B cell (primary cell): ENCODE measurements at regions not wholly inside any gene's neighbourhood (a gene's known extent, or its start where the extent isn't known, plus 50 kb on each side); places are given as distances from the start of the nearest gene placed in this dataset.

Source experiments
- ATAC-seq: fragments of 200-7000 bp; cut with Tn5 transposase; one replicate; pipeline ENCODE4 v1.10.0; 2021; ENCODE audit warnings: low read depth, mild to moderate bottlenecking, moderate number of reproducible peaks, moderate library complexity
- CTCF ChIA-PET: fragments of 350-600 bp; sonication (Branson Sonifier 250); formaldehyde crosslinking; loops from one replicate; lab custom pipeline; 2021; ENCODE audit warnings: antibody characterized with exemption, inconsistent platforms; lab: Charles Lee
- POLR2A ChIA-PET: fragments of 350-600 bp; sonication (Branson Sonifier 250); formaldehyde crosslinking; loops from one replicate; lab custom pipeline; 2021; ENCODE audit warnings: antibody characterized with exemption; lab: Charles Lee
- DNase-seq: peaks from one replicate; pipeline ENCODE4 v3.0.0; 2013
- H2AFZ ChIP-seq: 2 replicates; pipeline ENCODE4 v1.6.1; 2012; ENCODE audit warnings: mild to moderate bottlenecking, low read depth, low read length; ENCODE audit not compliant: insufficient read depth, poor library complexity, severe bottlenecking
- H3K27ac ChIP-seq, 2 donors: 1 replicate in 1 of 2; 2 replicates in 1 of 2; pipeline ENCODE4 v1.5.1; 2012 to 2013; ENCODE audit warnings: low read length in 2 of 2, mild to moderate bottlenecking in 2 of 2, moderate library complexity in 1 of 2
- H3K27me3 ChIP-seq, 4 experiments: fragments of 200-600 bp in 1 of 4; sonication (generic) in 1 of 4; replicated peaks in 1 of 4; 1 replicate in 2 of 4; 2 replicates in 2 of 4; pipeline versions ENCODE4 v1.6.1 to v1.7.0; 2013 to 2016; ENCODE audit warnings: low read length in 3 of 4, mild to moderate bottlenecking in 2 of 4, mixed read lengths in 1 of 4, moderate library complexity in 1 of 4; ENCODE audit not compliant: insufficient read depth in 4 of 4, control insufficient read depth in 3 of 4; ENCODE audit errors: control extremely low read depth in 1 of 4
- H3K36me3 ChIP-seq, 2 experiments: replicated peaks in 1 of 2; 1 replicate in 1 of 2; 2 replicates in 1 of 2; pipeline versions ENCODE4 v1.6.1 to v1.7.1; 2013; ENCODE audit warnings: low read length in 1 of 2; ENCODE audit not compliant: insufficient read depth in 2 of 2, control insufficient read depth in 1 of 2; ENCODE audit errors: control extremely low read depth in 1 of 2, extremely low read depth in 1 of 2
- H3K4me1 ChIP-seq, 2 donors: fragments of 200-600 bp in 1 of 2; sonication (generic) in 1 of 2; 1 replicate in 1 of 2; 2 replicates in 1 of 2; pipeline versions ENCODE4 v1.5.1 to v1.6.1; 2013 to 2017; ENCODE audit warnings: low read length in 2 of 2; ENCODE audit not compliant: control insufficient read depth in 2 of 2, insufficient read depth in 2 of 2
- H3K4me2 ChIP-seq: replicated peaks from 2 replicates; pipeline ENCODE3; 2012; ENCODE audit warnings: mild to moderate bottlenecking, low read depth, low read length; ENCODE audit not compliant: poor library complexity, severe bottlenecking
- H3K4me3 ChIP-seq, 5 experiments: fragments of 200-600 bp in 1 of 5; sonication (generic) in 1 of 5; 1 replicate in 3 of 5; 2 replicates in 2 of 5; pipeline versions ENCODE4 v1.5.1 to v1.7.0; 2011 to 2016; ENCODE audit warnings: low read length in 4 of 5, mild to moderate bottlenecking in 4 of 5, low read depth in 2 of 5, control low read depth in 1 of 5, moderate library complexity in 1 of 5; ENCODE audit not compliant: insufficient read depth in 1 of 5; ENCODE audit errors: control extremely low read depth in 1 of 5, extremely low read depth in 1 of 5
- H3K79me2 ChIP-seq: fragments of 200-600 bp; sonication (generic); one replicate; pipeline ENCODE4 v1.6.0; 2016; ENCODE audit warnings: low read length; ENCODE audit not compliant: control insufficient read depth, insufficient read depth
- H3K9ac ChIP-seq: fragments of 200-600 bp; sonication (generic); 2 replicates; pipeline ENCODE4 v1.6.1; 2017; ENCODE audit warnings: mild to moderate bottlenecking, low read length, moderate library complexity
- H3K9me3 ChIP-seq, 3 donors: one replicate each; pipeline versions ENCODE4 v1.6.1 to v1.7.1; 2013; ENCODE audit warnings: low read length in 2 of 3; ENCODE audit not compliant: control insufficient read depth in 2 of 3, insufficient read depth in 1 of 3; ENCODE audit errors: control extremely low read depth in 1 of 3
- H4K20me1 ChIP-seq: 2 replicates; pipeline ENCODE4 v1.6.0; 2012; ENCODE audit warnings: mild to moderate bottlenecking, low read length; ENCODE audit not compliant: insufficient read depth, control insufficient read depth, poor library complexity, severe bottlenecking
- H3K27ac Mint-ChIP-seq: one replicate; pipeline ENCODE4 v1.8.0; 2021; ENCODE audit warnings: mixed read lengths
- H3K27me3 Mint-ChIP-seq: one replicate; pipeline ENCODE4 v1.8.0; 2021; ENCODE audit warnings: mixed read lengths
- H3K4me1 Mint-ChIP-seq: one replicate; pipeline ENCODE4 v1.8.0; 2021; ENCODE audit warnings: mixed read lengths
- H3K4me3 Mint-ChIP-seq: one replicate; pipeline ENCODE4 v1.8.0; 2021; ENCODE audit warnings: mixed read lengths
- H3K9me3 Mint-ChIP-seq: one replicate; pipeline ENCODE4 v1.8.0; 2022; ENCODE audit warnings: mixed read lengths; ENCODE audit not compliant: insufficient read depth
- EZH2 ChIP-seq: IDR thresholded peaks from 2 replicates; pipeline ENCODE4 v1.6.1; 2012; ENCODE audit warnings: borderline replicate concordance, low read depth, mild to moderate bottlenecking, moderate library complexity, low read length; ENCODE audit not compliant: insufficient read depth, poor library complexity, severe bottlenecking
- WGBS: methylation state at CpG from one replicate; pipeline ENCODE4 v1.1.5; 2013; ENCODE audit warnings: missing lambda C conversion rate; ENCODE audit not compliant: insufficient coverage; 5-methylcytosine and 5-hydroxymethylcytosine counted together
- intact Hi-C: fragments of 100-400 bp; cut with micrococcal nuclease; formaldehyde crosslinking; loops from one replicate; pipeline ENCODE4 v1.10.0; 2022
- TF ChIP-seq, protein P1 (sequence below): fragments of 200-600 bp; IDR thresholded peaks from one replicate; pipeline ENCODE4 v1.8.0; 2022; ENCODE audit warnings: antibody characterized with exemption, mild to moderate bottlenecking

DNA sequence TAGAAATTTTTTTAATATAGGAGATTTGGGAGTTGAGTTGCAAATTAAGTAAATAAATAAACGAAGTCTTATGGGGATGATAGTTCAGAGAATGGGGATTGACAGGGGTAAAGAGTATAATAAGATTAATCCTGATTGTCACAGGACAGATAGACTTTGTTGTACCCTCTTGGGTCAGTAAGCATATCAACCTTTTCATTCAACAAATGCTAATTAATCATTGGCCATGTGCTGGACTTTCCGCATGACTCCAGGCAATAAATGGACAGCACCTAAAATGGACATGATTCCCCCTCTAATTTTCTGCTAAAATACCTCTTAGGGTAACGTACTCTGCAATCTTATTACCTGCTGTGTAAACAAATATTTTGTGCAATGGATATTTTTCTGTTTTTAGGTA is 1331.1 kb upstream of the ADGRL3 start:
- H3K4me2 ChIP-seq: no peak overlapping the region
- ChIA-PET POLR2A (no interaction called here), CTCF (no interaction called here)
- TF ChIP-seq EZH2: no peak
- TF ChIP-seq, protein P1, sequence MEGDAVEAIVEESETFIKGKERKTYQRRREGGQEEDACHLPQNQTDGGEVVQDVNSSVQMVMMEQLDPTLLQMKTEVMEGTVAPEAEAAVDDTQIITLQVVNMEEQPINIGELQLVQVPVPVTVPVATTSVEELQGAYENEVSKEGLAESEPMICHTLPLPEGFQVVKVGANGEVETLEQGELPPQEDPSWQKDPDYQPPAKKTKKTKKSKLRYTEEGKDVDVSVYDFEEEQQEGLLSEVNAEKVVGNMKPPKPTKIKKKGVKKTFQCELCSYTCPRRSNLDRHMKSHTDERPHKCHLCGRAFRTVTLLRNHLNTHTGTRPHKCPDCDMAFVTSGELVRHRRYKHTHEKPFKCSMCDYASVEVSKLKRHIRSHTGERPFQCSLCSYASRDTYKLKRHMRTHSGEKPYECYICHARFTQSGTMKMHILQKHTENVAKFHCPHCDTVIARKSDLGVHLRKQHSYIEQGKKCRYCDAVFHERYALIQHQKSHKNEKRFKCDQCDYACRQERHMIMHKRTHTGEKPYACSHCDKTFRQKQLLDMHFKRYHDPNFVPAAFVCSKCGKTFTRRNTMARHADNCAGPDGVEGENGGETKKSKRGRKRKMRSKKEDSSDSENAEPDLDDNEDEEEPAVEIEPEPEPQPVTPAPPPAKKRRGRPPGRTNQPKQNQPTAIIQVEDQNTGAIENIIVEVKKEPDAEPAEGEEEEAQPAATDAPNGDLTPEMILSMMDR: no peak
- ATAC-seq: no peak
- H3K4me3 ChIP-seq: no peak overlapping the region
- H3K9me3 ChIP-seq: peaks cover 0 to 2% (median 0%) of the 10 kb centered on the region in 3 donors
- intact Hi-C loops: no loop called here
- Mint-ChIP-seq H3K4me1 (no peaks in the 10 kb centered on the region), H3K9me3 (peaks cover 2% of the 10 kb centered on the region), H3K27ac (no peak overlapping the region), H3K27me3 (no peaks in the 10 kb centered on the region), H3K4me3 (no peak overlapping the region)
- no peaks in the 10 kb centered on the region for H3K27me3 ChIP-seq
- no peaks in the 10 kb centered on the region for H3K79me2 ChIP-seq
- H3K9ac ChIP-seq: no peak overlapping the region
- H3K27ac ChIP-seq: no peak overlapping the region
- no peak overlapping the region for H2AFZ ChIP-seq
- no peak for DNase-seq
- H4K20me1 ChIP-seq: no peaks in the 10 kb centered on the region
- WGBS: 100% methylated on average over 1 of the region's 3 CpGs
- H3K36me3 ChIP-seq: no peaks in the 10 kb centered on the region
- H3K4me1 ChIP-seq: no peaks in the 10 kb centered on the region

DNA sequence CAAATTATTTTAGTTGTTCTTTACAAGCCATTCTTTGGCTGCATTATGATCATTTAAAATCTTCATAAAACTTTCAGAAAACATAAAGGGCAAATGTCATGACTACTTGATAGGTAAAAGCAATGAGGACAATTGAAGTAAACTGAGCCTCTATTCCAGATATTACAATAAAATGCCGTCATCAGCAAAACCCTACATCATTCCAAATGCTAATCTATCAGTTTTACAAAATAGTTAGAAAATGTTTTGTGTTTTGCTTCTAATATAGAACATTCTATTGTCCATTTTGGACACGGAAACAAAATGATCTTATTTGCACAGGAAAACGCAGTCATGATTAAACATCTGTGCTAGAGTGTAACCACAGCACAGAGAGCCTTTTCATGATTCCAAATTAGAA is 1330.6 kb upstream of the ADGRL3 start:
- no peaks in the 10 kb centered on the region for H3K27me3 Mint-ChIP-seq
- H3K9me3 Mint-ChIP-seq: peaks cover 2% of the 10 kb centered on the region
- CTCF ChIA-PET: no interaction called here
- no peak overlapping the region for H3K27ac ChIP-seq
- H3K4me1 Mint-ChIP-seq: no peaks in the 10 kb centered on the region
- H3K9ac ChIP-seq: no peak overlapping the region
- intact Hi-C loops: no loop called here
- no peaks in the 10 kb centered on the region for H3K4me1 ChIP-seq
- no peak for DNase-seq
- no peak for ATAC-seq
- H2AFZ ChIP-seq: no peak overlapping the region
- H4K20me1 ChIP-seq: no peaks in the 10 kb centered on the region
- no peak overlapping the region for H3K27ac Mint-ChIP-seq
- no peaks in the 10 kb centered on the region for H3K36me3 ChIP-seq
- POLR2A ChIA-PET: no interaction called here
- TF ChIP-seq, protein P1: no peak
- no peak for TF ChIP-seq EZH2
- no peak overlapping the region for H3K4me3 ChIP-seq
- no peaks in the 10 kb centered on the region for H3K79me2 ChIP-seq
- no CpG with 5 or more reads among the region's 3 CpGs for WGBS
- H3K9me3 ChIP-seq: no peaks in the 10 kb centered on the region
- H3K4me2 ChIP-seq: no peak overlapping the region
- no peaks in the 10 kb centered on the region for H3K27me3 ChIP-seq
- H3K4me3 Mint-ChIP-seq: no peak overlapping the region
